Panc1 (cell line): ENCODE measurements at regions not wholly inside any gene's neighbourhood (a gene's known extent, or its start where the extent isn't known, plus 50 kb on each side); places are given as distances from the start of the nearest gene placed in this dataset.
A peak's percentile ranks its signal among the peaks of the same experiment; 100 is the strongest.

Experiments
- ATAC-seq: fragments of 200-7000 bp; cut with Tn5 transposase; 2 replicates; pipeline ENCODE4 v1.9.1; 2020; ENCODE audit warnings: mild to moderate bottlenecking, moderate library complexity
- BruUV-seq: library from RNA; stranded (reverse); fragments of 400-500 nt; replicated peaks from 2 replicates; lab custom pipeline; 2021; lab: Mats Ljungman, UMichigan
- CTCF ChIA-PET: fragments of 300-600 bp; sonication (Branson Sonifier 250); formaldehyde crosslinking; loops from one replicate; lab custom pipeline; 2022; ENCODE audit warnings: antibody characterized with exemption; lab: Charles Lee
- POLR2A ChIA-PET: fragments of 300-600 bp; sonication (Branson Sonifier 250); formaldehyde crosslinking; loops from one replicate; lab custom pipeline; 2022; ENCODE audit warnings: antibody characterized with exemption; lab: Charles Lee
- DNase-seq: peaks from one replicate; pipeline ENCODE4 v3.0.0-alpha.2; 2010; ENCODE audit warnings: low read depth, low spot score
- H3K27ac ChIP-seq: 2 replicates; pipeline ENCODE4 v1.5.1; 2011; ENCODE audit warnings: mild to moderate bottlenecking, low read length, inconsistent platforms
- H3K27me3 ChIP-seq: fragments of 200-500 bp; sonication (Bioruptor generic); 2 replicates; pipeline ENCODE4 v1.6.0; 2014; ENCODE audit warnings: low read length, inconsistent platforms; ENCODE audit not compliant: control insufficient read depth, insufficient read depth
- H3K36me3 ChIP-seq: fragments of 200-500 bp; sonication (Bioruptor generic); 2 replicates; pipeline ENCODE4 v1.5.1; 2014; ENCODE audit warnings: inconsistent platforms, mild to moderate bottlenecking, low read length, moderate library complexity; ENCODE audit not compliant: control insufficient read depth, insufficient read depth
- H3K4me1 ChIP-seq: 2 replicates; pipeline ENCODE4 v1.5.1; 2011; ENCODE audit warnings: inconsistent platforms, mild to moderate bottlenecking, low read length, moderate library complexity; ENCODE audit not compliant: control insufficient read depth, insufficient read depth
- H3K4me3 ChIP-seq, 2 experiments: 2 replicates each; pipeline ENCODE4 v1.5.1; 2011 to 2012; ENCODE audit warnings: low read depth in 2 of 2, low read length in 2 of 2, mild to moderate bottlenecking in 2 of 2, inconsistent platforms in 1 of 2, moderate library complexity in 1 of 2
- H3K9me3 ChIP-seq: fragments of 200-500 bp; sonication (Bioruptor generic); 2 replicates; pipeline ENCODE4 v1.5.1; 2014; ENCODE audit warnings: low read depth, mild to moderate bottlenecking, inconsistent platforms, low read length, moderate library complexity; ENCODE audit not compliant: control insufficient read depth, insufficient read depth
- CTCF ChIP-seq: fragments of 450-650 bp; IDR thresholded peaks from 2 replicates; pipeline ENCODE4 v1.5.1; 2017; ENCODE audit warnings: mild to moderate bottlenecking
- POLR2AphosphoS5 ChIP-seq: IDR thresholded peaks from 2 replicates; pipeline ENCODE4 v1.6.1; 2012; ENCODE audit warnings: mild to moderate bottlenecking, low read depth, low read length, moderate library complexity
- REST ChIP-seq, 2 experiments: IDR thresholded peaks; 2 replicates each; pipeline ENCODE4 v1.6.1; 2011 to 2012; ENCODE audit warnings: low read depth in 2 of 2, control low read depth in 1 of 2, low read length in 1 of 2, mild to moderate bottlenecking in 1 of 2, moderate library complexity in 1 of 2; ENCODE audit not compliant: insufficient read depth in 1 of 2
- SIN3A ChIP-seq: IDR thresholded peaks from 2 replicates; pipeline ENCODE4 v1.6.1; 2012; ENCODE audit warnings: low read depth, mild to moderate bottlenecking, low read length, moderate library complexity, borderline replicate concordance; ENCODE audit not compliant: insufficient read depth
- TCF7L2 ChIP-seq: IDR thresholded peaks from 2 replicates; pipeline ENCODE4 v1.6.1; 2011; ENCODE audit warnings: mild to moderate bottlenecking, low read depth, low read length, inconsistent platforms
- in situ Hi-C: cut with HindIII; loops from 2 replicates; pipeline ENCODE4 v1.10.0; 2016; ENCODE audit warnings: low sequenced_read_pairs, low pct_unique_long_range_greater_than_20kb
- intact Hi-C: fragments of 100-400 bp; cut with micrococcal nuclease; formaldehyde crosslinking; loops from one replicate; pipeline ENCODE4 v1.10.0; 2022; ENCODE audit not compliant: unreplicated experiment

GRCh38 chr19:41500443-41500842 lies 57.5 kb downstream of the ERICH4 start:
- intact Hi-C loops = no loop called here
- POLR2A ChIA-PET = no interaction called here

DNA sequence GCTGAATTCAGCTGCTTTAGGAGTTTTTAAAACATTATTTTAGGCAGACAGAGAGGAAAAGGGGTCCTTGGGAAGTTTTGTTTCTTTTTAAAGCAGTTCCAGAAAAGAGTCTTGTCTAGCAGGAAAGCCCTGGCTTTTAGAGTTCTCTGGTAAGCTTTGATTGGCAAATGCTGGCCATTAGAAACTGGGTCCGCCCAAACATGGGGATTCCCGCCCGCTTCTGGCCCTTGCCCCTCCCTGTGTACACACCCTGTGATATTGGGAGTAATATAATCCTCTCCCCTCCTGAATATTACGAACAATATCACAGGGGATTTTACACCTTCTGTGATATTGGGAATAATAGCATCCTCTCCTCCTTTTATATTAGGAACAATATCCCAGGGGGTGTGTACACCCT lies 58.9 kb downstream of the ERICH4 start:
- DNase-seq (no peak), ATAC-seq (peak; percentile 56; the same call in 1 of the 2 replicates)
- peak overlapping the region; percentile 12 to 48; a peak in 3 of 4 replicates for H3K4me3 ChIP-seq
- no peaks in the 10 kb centered on the region for H3K9me3 ChIP-seq
- H3K27ac ChIP-seq = no peak overlapping the region
- ChIA-PET CTCF (interaction anchor here (0.6 kb wide), 1 partner anchor 140 kb away, joined by 3 read pairs; no protein-coding TSS in a partner anchor), POLR2A (no interaction called here)
- H3K4me1 ChIP-seq = no peaks in the 10 kb centered on the region
- no TSS peak for BruUV-seq
- intact Hi-C loops (no loop called here), in situ Hi-C loops (no loop called here)
- H3K36me3 ChIP-seq = no peaks in the 10 kb centered on the region
- peaks cover 2% of the 10 kb centered on the region; the same call in 1 of the 2 replicates for H3K27me3 ChIP-seq
- TF ChIP-seq CTCF (no peak), REST (IDR thresholded peaks at IDR 0.05; ENCODE audit: insufficient read depth in 1 of 2, low read depth in 2 of 2, low read length in 1 of 2) (no peak), TCF7L2 (no peak), SIN3A (no peak), POLR2AphosphoS5 (no peak)

More at GRCh38 chr19:41500443-41500842, 57.5 kb downstream of the ERICH4 start:
- H3K4me1 ChIP-seq = no peaks in the 10 kb centered on the region
- H3K4me3 ChIP-seq = no peak overlapping the region
- BruUV-seq = no TSS peak
- no peaks in the 10 kb centered on the region for H3K36me3 ChIP-seq
- TF ChIP-seq CTCF = no peak
- TF ChIP-seq SIN3A = no peak
- no peak for TF ChIP-seq REST (IDR thresholded peaks at IDR 0.05; ENCODE audit: insufficient read depth in 1 of 2, low read depth in 2 of 2, low read length in 1 of 2)
- no peak for TF ChIP-seq TCF7L2
- TF ChIP-seq POLR2AphosphoS5 = no peak
- DNase-seq = no peak
- no peak for ATAC-seq
- H3K27me3 ChIP-seq = peaks cover 2% of the 10 kb centered on the region; the same call in 1 of the 2 replicates
- no peaks in the 10 kb centered on the region for H3K9me3 ChIP-seq
- CTCF ChIA-PET = no interaction called here
- in situ Hi-C loops = no loop called here
- H3K27ac ChIP-seq = no peak overlapping the region
